ENCODE measurements at regions not wholly inside any gene's neighbourhood (a gene's known extent, or its start where the extent isn't known, plus 50 kb on each side); places are given as distances from the start of the nearest gene placed in this dataset.

GRCh38 chr3:159895430-159895829 lies 93.2 kb upstream of the IL12A start:
- Histone ChIP-seq H3K79me2 (replicated peaks; ENCODE audit: insufficient read depth) (no peaks in the 10 kb centered on the region), H3K9me2 (ENCODE audit: insufficient read depth) (no peaks in the 10 kb centered on the region), H3K36me3 (ENCODE audit: insufficient read depth) (no peaks in the 10 kb centered on the region), H3K4me2 (no peak overlapping the region), H2AFZ (no peak overlapping the region), H3K27me3 (ENCODE audit: insufficient read depth) (no peaks in the 10 kb centered on the region), H3K27ac (ENCODE audit: low read depth) (no peak overlapping the region), H3K4me1 (ENCODE audit: insufficient read depth) (no peaks in the 10 kb centered on the region), H4K20me1 (replicated peaks; ENCODE audit: insufficient read depth) (0 out of 2 replicates have a peak, but pooled peaks cover 10% of the 10 kb centered on the region), H3K4me3 (no peak overlapping the region), H3F3A (replicated peaks; ENCODE audit: low read depth) (no peaks in the 10 kb centered on the region)
- no peak for TF ChIP-seq ZNF331 (CRISPR knock-in tag; IDR thresholded peaks at IDR 0.05; ENCODE audit: low read depth)
- TF ChIP-seq JUNB (IDR thresholded peaks at IDR 0.05; ENCODE audit: unreplicated experiment): no peak
- TF ChIP-seq POLR2AphosphoS5 (IDR thresholded peaks at IDR 0.05; ENCODE audit: low read depth): no peak
- TF ChIP-seq, protein P1, sequence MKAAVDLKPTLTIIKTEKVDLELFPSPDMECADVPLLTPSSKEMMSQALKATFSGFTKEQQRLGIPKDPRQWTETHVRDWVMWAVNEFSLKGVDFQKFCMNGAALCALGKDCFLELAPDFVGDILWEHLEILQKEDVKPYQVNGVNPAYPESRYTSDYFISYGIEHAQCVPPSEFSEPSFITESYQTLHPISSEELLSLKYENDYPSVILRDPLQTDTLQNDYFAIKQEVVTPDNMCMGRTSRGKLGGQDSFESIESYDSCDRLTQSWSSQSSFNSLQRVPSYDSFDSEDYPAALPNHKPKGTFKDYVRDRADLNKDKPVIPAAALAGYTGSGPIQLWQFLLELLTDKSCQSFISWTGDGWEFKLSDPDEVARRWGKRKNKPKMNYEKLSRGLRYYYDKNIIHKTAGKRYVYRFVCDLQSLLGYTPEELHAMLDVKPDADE (IDR thresholded peaks at IDR 0.05): no peak
- no peak for TF ChIP-seq ZNF114 (CRISPR knock-in tag; IDR thresholded peaks at IDR 0.05)
- no peak for TF ChIP-seq REST (IDR thresholded peaks at IDR 0.05; ENCODE audit: unreplicated experiment)
- no peak for TF ChIP-seq EZH2phosphoT487 (IDR thresholded peaks at IDR 0.05; ENCODE audit: unreplicated experiment)
- TF ChIP-seq, protein P2, sequence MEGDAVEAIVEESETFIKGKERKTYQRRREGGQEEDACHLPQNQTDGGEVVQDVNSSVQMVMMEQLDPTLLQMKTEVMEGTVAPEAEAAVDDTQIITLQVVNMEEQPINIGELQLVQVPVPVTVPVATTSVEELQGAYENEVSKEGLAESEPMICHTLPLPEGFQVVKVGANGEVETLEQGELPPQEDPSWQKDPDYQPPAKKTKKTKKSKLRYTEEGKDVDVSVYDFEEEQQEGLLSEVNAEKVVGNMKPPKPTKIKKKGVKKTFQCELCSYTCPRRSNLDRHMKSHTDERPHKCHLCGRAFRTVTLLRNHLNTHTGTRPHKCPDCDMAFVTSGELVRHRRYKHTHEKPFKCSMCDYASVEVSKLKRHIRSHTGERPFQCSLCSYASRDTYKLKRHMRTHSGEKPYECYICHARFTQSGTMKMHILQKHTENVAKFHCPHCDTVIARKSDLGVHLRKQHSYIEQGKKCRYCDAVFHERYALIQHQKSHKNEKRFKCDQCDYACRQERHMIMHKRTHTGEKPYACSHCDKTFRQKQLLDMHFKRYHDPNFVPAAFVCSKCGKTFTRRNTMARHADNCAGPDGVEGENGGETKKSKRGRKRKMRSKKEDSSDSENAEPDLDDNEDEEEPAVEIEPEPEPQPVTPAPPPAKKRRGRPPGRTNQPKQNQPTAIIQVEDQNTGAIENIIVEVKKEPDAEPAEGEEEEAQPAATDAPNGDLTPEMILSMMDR (conservative IDR thresholded peaks at IDR 0.05; ENCODE audit: low read depth in 2 of 2): no peak
- TF ChIP-seq STAT1 (IDR thresholded peaks at IDR 0.05; ENCODE audit: unreplicated experiment): no peak
- no peak for TF ChIP-seq CREB1 (CRISPR knock-in tag; IDR thresholded peaks at IDR 0.05; ENCODE audit: low read depth)
- no peak for TF ChIP-seq NANOG (IDR thresholded peaks at IDR 0.05; ENCODE audit: borderline replicate concordance)
- TF ChIP-seq, protein P3, sequence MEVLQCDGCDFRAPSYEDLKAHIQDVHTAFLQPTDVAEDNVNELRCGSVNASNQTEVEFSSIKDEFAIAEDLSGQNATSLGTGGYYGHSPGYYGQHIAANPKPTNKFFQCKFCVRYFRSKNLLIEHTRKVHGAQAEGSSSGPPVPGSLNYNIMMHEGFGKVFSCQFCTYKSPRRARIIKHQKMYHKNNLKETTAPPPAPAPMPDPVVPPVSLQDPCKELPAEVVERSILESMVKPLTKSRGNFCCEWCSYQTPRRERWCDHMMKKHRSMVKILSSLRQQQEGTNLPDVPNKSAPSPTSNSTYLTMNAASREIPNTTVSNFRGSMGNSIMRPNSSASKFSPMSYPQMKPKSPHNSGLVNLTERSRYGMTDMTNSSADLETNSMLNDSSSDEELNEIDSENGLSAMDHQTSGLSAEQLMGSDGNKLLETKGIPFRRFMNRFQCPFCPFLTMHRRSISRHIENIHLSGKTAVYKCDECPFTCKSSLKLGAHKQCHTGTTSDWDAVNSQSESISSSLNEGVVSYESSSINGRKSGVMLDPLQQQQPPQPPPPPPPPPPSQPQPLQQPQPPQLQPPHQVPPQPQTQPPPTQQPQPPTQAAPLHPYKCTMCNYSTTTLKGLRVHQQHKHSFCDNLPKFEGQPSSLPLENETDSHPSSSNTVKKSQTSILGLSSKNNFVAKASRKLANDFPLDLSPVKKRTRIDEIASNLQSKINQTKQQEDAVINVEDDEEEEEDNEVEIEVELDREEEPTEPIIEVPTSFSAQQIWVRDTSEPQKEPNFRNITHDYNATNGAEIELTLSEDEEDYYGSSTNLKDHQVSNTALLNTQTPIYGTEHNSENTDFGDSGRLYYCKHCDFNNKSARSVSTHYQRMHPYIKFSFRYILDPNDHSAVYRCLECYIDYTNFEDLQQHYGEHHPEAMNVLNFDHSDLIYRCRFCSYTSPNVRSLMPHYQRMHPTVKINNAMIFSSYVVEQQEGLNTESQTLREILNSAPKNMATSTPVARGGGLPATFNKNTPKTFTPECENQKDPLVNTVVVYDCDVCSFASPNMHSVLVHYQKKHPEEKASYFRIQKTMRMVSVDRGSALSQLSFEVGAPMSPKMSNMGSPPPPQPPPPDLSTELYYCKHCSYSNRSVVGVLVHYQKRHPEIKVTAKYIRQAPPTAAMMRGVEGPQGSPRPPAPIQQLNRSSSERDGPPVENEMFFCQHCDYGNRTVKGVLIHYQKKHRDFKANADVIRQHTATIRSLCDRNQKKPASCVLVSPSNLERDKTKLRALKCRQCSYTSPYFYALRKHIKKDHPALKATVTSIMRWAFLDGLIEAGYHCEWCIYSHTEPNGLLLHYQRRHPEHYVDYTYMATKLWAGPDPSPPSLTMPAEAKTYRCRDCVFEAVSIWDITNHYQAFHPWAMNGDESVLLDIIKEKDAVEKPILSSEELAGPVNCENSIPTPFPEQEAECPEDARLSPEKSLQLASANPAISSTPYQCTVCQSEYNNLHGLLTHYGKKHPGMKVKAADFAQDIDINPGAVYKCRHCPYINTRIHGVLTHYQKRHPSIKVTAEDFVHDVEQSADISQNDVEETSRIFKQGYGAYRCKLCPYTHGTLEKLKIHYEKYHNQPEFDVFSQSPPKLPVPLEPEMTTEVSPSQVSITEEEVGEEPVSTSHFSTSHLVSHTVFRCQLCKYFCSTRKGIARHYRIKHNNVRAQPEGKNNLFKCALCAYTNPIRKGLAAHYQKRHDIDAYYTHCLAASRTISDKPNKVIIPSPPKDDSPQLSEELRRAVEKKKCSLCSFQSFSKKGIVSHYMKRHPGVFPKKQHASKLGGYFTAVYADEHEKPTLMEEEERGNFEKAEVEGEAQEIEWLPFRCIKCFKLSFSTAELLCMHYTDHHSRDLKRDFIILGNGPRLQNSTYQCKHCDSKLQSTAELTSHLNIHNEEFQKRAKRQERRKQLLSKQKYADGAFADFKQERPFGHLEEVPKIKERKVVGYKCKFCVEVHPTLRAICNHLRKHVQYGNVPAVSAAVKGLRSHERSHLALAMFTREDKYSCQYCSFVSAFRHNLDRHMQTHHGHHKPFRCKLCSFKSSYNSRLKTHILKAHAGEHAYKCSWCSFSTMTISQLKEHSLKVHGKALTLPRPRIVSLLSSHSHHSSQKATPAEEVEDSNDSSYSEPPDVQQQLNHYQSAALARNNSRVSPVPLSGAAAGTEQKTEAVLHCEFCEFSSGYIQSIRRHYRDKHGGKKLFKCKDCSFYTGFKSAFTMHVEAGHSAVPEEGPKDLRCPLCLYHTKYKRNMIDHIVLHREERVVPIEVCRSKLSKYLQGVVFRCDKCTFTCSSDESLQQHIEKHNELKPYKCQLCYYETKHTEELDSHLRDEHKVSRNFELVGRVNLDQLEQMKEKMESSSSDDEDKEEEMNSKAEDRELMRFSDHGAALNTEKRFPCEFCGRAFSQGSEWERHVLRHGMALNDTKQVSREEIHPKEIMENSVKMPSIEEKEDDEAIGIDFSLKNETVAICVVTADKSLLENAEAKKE (CRISPR knock-in tag; IDR thresholded peaks at IDR 0.05): no peak
- TF ChIP-seq EZH2 (IDR thresholded peaks at IDR 0.05; ENCODE audit: low read depth, unreplicated experiment): no peak
- no peaks in the 10 kb centered on the region for H3K27me3 Mint-ChIP-seq (ENCODE audit: insufficient read depth, low read depth, poor library complexity)
- no peaks in the 10 kb centered on the region for H3K4me1 Mint-ChIP-seq
- H3K27ac Mint-ChIP-seq: no peak overlapping the region
- H3K36me3 Mint-ChIP-seq (ENCODE audit: low read depth): peaks cover 15% of the 10 kb centered on the region; the same call in 2 of the 3 replicates
- ATAC-seq (no peak), DNase-seq (ENCODE audit: low spot score) (no peak)
- no peak overlapping the region for H3K4me3 Mint-ChIP-seq
- no peaks in the 10 kb centered on the region for H3K9me3 Mint-ChIP-seq
